ENCODE measurements at regions not wholly inside any gene's neighbourhood (a gene's known extent, or its start where the extent isn't known, plus 50 kb on each side); places are given as distances from the start of the nearest gene placed in this dataset.
A peak's percentile ranks its signal among the peaks of the same experiment; 100 is the strongest.

GRCh38 chr1:193754732-193755427, 568.5 kb upstream of the B3GALT2 start:
- TF ChIP-seq MYC (IDR thresholded peaks at IDR 0.05; ENCODE audit: low read depth, low read length) (no peak), CTCF (IDR thresholded peaks at IDR 0.05; ENCODE audit: extremely low read depth in 1 of 2, insufficient read depth in 1 of 2, low read depth in 1 of 2, low read length in 2 of 2) (peak in 1 of 2 donors; percentile 12), EZH2 (IDR thresholded peaks at IDR 0.05; ENCODE audit: borderline replicate concordance, low read depth, low read length, severe bottlenecking) (no peak), FOS (IDR thresholded peaks at IDR 0.05; ENCODE audit: borderline replicate concordance, insufficient read depth, low read length) (no peak), MAX (IDR thresholded peaks at IDR 0.05; ENCODE audit: insufficient read depth, insufficient read length) (no peak)
